Activated naive CD4-positive, alpha-beta T cell treated with anti-CD3 and anti-CD28 coated beads for 36 hours (primary cell): ENCODE measurements at regions not wholly inside any gene's neighbourhood (a gene's known extent, or its start where the extent isn't known, plus 50 kb on each side); places are given as distances from the start of the nearest gene placed in this dataset.

ENCODE experiments used
- CTCF ChIA-PET: fragments of 350-600 bp; sonication (Branson Sonifier 250); formaldehyde crosslinking; loops from one replicate; lab custom pipeline; 2021; ENCODE audit warnings: antibody characterized with exemption; lab: Charles Lee
- DNase-seq: peaks from one replicate; pipeline ENCODE4 v3.0.0-alpha.2; 2020
- H3K27ac Mint-ChIP-seq: one replicate; pipeline ENCODE4 v1.8.0; 2021; ENCODE audit warnings: mild to moderate bottlenecking, mixed read lengths
- H3K27me3 Mint-ChIP-seq: one replicate; pipeline ENCODE4 v1.8.0; 2021; ENCODE audit warnings: low read depth, mixed read lengths
- H3K36me3 Mint-ChIP-seq: one replicate; pipeline ENCODE4 v1.8.0; 2021; ENCODE audit warnings: low read depth, mixed read lengths
- H3K4me1 Mint-ChIP-seq: one replicate; pipeline ENCODE4 v1.8.0; 2021; ENCODE audit warnings: low read depth, mixed read lengths
- H3K4me3 Mint-ChIP-seq: one replicate; pipeline ENCODE4 v1.8.0; 2021; ENCODE audit warnings: mild to moderate bottlenecking, moderate library complexity, mixed read lengths
- H3K9me3 Mint-ChIP-seq: one replicate; pipeline ENCODE4 v1.8.0; 2021; ENCODE audit warnings: mixed read lengths
- intact Hi-C: fragments of 100-400 bp; cut with micrococcal nuclease; formaldehyde crosslinking; loops from one replicate; pipeline ENCODE4 v1.15.1; 2023

DNA sequence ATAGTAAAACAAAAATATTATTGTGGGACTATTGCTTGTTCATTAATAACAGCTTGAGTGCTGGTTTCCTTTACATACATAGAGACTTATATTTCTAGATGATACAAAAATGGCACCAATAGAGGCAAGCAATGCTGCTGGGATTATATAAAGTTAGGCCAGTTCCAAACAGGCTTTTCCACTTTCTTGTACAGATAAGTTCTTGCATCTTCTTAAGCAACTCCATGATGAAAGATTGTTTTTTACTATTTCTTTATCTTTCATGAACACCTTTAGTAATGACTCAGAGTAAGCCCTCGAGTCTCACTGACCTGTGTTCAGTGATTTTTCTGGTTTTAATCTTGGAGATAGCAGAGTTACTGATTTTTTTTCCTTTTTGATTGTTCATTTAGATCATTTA is 324.4 kb downstream of the PRR16 start:
- CTCF ChIA-PET: no interaction called here
- no peaks in the 10 kb centered on the region for H3K27me3 Mint-ChIP-seq
- H3K9me3 Mint-ChIP-seq: peaks cover 5% of the 10 kb centered on the region
- H3K27ac Mint-ChIP-seq: no peak overlapping the region
- no peaks in the 10 kb centered on the region for H3K36me3 Mint-ChIP-seq
- H3K4me3 Mint-ChIP-seq: no peak overlapping the region
- H3K4me1 Mint-ChIP-seq: no peaks in the 10 kb centered on the region
- no peak for DNase-seq
- intact Hi-C loops: no loop called here

DNA sequence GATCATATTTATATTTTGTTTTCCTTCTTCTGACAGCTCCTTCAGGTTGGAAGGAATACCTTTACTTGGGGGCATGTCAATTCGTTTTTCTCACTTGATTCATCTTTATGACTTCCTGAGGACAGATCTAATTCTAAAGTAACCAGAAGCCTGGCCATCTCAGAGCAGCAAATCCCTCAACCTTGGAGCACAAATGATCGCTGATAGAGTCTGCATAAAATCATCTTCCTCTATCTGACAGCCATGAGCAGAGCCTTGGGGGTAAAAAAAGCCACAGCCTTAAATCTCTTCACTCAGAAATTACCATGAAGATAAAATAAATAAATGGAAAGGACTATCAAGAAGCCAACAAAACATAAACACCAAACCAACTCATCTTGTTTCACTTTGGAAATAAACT is 325.8 kb downstream of the PRR16 start:
- Mint-ChIP-seq H3K27me3 (no peaks in the 10 kb centered on the region), H3K4me1 (no peaks in the 10 kb centered on the region), H3K27ac (no peak overlapping the region), H3K36me3 (no peaks in the 10 kb centered on the region), H3K4me3 (no peak overlapping the region), H3K9me3 (peaks cover 3% of the 10 kb centered on the region)
- no peak for DNase-seq
- intact Hi-C loops: no loop called here
- CTCF ChIA-PET: no interaction called here

DNA sequence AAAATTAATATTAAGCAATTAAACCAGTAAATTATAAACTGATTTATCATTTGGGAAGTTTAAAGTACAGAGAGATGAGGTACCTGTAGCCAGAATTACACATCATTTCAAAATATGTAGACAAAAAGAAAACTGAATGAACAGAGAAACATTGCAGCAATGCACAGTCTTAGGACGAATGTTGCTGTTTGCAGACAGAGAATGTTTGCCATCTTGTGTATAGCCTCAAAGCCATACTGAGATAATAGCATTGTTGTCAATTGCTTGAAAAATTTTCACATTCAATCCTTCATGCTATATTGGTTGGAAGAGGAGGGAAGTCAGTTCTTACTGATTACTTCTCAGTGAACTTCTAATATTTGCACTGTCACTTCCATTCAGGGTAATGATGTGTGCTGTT is 326.2 kb downstream of the PRR16 start:
- H3K4me3 Mint-ChIP-seq: no peak overlapping the region
- H3K36me3 Mint-ChIP-seq: no peaks in the 10 kb centered on the region
- no peak overlapping the region for H3K27ac Mint-ChIP-seq
- H3K4me1 Mint-ChIP-seq: no peaks in the 10 kb centered on the region
- H3K27me3 Mint-ChIP-seq: no peaks in the 10 kb centered on the region
- intact Hi-C loops: no loop called here
- DNase-seq: no peak
- CTCF ChIA-PET: no interaction called here
- H3K9me3 Mint-ChIP-seq: peaks cover 3% of the 10 kb centered on the region

DNA sequence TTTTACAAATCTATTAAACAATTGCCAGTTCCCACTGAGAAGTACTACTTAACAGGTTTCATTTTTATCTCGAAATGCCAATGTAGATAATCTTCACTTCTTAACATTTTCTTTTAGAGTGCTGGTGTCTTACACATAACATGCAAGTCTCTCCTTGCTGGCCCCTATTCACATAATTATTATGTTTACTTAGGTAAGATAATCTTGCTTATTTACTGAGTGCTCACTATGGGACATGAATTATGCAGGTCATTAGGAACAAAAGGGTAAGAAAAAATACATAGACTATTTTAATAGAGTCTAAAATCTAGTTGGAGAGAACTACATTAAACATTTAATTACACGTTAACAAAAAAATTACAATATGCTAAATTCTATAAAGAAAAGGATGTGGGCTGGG is 328.4 kb downstream of the PRR16 start:
- CTCF ChIA-PET: no interaction called here
- Mint-ChIP-seq H3K9me3 (peaks cover 3% of the 10 kb centered on the region), H3K27ac (no peak overlapping the region), H3K4me1 (no peaks in the 10 kb centered on the region), H3K36me3 (no peaks in the 10 kb centered on the region), H3K27me3 (no peaks in the 10 kb centered on the region), H3K4me3 (no peak overlapping the region)
- intact Hi-C loops: no loop called here
- DNase-seq: no peak

DNA sequence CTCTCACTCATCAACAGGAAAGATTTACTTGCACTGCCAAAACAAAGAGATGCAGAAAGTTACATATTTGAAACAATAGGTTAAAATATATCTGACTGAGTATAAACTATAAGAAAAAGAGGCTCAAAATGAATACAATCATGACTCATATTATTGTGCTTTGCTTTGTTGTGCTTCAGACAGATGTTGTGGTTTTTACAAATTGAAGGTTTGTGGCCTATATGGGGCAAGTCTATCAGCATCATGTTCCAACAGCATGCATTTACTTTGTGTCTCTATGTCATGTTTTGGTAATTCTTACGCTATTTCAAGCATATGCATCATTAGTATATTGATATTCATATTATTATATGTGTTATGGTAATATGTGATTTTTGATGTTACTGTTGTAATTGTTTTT is 330.0 kb downstream of the PRR16 start:
- no peaks in the 10 kb centered on the region for H3K4me1 Mint-ChIP-seq
- no peak overlapping the region for H3K27ac Mint-ChIP-seq
- H3K9me3 Mint-ChIP-seq: peaks cover 3% of the 10 kb centered on the region
- intact Hi-C loops: no loop called here
- CTCF ChIA-PET: no interaction called here
- no peak overlapping the region for H3K4me3 Mint-ChIP-seq
- no peaks in the 10 kb centered on the region for H3K36me3 Mint-ChIP-seq
- no peak for DNase-seq
- no peaks in the 10 kb centered on the region for H3K27me3 Mint-ChIP-seq

DNA sequence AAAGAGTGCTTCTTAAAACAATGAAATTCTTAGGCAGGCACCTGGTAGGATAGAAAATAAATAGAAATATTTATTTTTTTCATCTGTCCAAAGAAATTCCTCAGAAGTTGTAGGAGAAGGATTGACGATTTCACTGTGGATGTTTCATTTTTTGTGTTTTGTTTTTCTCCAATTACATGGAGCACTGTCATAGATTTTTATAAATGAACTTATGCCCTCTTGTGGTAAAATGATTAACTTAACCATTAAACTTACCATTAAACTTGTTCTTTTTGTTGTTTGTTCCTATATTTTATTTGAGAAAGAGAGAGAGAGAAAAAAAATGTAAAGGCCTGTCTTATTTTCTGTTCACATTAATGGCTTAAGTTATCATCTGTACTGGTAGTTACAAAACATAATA is 339.2 kb downstream of the PRR16 start:
- H3K36me3 Mint-ChIP-seq: no peaks in the 10 kb centered on the region
- no peak for DNase-seq
- CTCF ChIA-PET: no interaction called here
- no peak overlapping the region for H3K4me3 Mint-ChIP-seq
- peaks cover 3% of the 10 kb centered on the region for H3K9me3 Mint-ChIP-seq
- intact Hi-C loops: loop anchor here (5.0 kb wide), 1 partner anchor 1331 kb away; no protein-coding TSS in a partner anchor
- H3K4me1 Mint-ChIP-seq: no peaks in the 10 kb centered on the region
- no peaks in the 10 kb centered on the region for H3K27me3 Mint-ChIP-seq
- no peak overlapping the region for H3K27ac Mint-ChIP-seq

DNA sequence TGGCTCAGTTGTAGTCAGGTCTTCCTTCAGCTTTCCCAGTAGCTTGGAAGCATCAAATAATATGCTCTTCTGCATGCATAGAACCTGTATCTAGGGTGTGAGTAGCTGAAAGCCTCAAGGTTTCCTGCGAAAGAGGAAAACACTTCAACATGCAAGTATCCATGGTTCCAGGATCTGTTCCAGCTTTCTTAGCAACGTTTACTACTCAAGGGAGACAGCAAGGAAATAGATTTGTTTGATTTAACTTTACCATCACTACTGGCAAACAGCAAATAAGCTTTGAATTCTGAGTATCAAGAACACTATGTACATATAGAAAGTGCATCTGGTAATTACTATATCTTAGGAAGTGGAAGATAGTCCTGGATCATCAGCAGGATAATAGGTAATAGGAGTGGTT is 341.0 kb downstream of the PRR16 start:
- no peak for DNase-seq
- Mint-ChIP-seq H3K27ac (no peak overlapping the region), H3K4me3 (no peak overlapping the region), H3K9me3 (peaks cover 3% of the 10 kb centered on the region), H3K4me1 (no peaks in the 10 kb centered on the region), H3K27me3 (no peaks in the 10 kb centered on the region), H3K36me3 (no peaks in the 10 kb centered on the region)
- CTCF ChIA-PET: no interaction called here
- intact Hi-C loops: no loop called here

DNA sequence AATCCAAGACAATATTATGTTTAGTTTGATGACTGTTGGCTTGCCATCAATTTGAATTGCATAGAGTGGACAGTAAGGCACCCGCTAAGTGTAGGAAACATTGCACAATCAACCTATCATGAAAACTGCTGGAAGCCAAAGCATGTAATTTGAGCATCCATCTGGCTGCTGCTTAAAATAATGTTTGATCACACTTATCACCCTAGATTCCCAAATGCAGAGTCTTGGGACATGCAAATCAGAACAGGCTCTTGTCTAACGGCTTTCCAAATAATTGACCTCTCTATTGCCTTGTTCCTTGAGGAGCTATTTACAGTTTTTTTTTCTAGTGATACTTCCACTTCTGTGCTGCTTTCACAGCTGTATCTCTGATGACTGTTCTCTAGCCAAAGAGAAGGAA is 342.1 kb downstream of the PRR16 start:
- intact Hi-C loops: no loop called here
- no peak overlapping the region for H3K27ac Mint-ChIP-seq
- no peaks in the 10 kb centered on the region for H3K36me3 Mint-ChIP-seq
- CTCF ChIA-PET: interaction anchor here (0.6 kb wide), 1 partner anchor 73 kb away, joined by 4 read pairs; no protein-coding TSS in a partner anchor
- peaks cover 3% of the 10 kb centered on the region for H3K9me3 Mint-ChIP-seq
- H3K4me3 Mint-ChIP-seq: no peak overlapping the region
- no peaks in the 10 kb centered on the region for H3K27me3 Mint-ChIP-seq
- no peak for DNase-seq
- H3K4me1 Mint-ChIP-seq: no peaks in the 10 kb centered on the region

DNA sequence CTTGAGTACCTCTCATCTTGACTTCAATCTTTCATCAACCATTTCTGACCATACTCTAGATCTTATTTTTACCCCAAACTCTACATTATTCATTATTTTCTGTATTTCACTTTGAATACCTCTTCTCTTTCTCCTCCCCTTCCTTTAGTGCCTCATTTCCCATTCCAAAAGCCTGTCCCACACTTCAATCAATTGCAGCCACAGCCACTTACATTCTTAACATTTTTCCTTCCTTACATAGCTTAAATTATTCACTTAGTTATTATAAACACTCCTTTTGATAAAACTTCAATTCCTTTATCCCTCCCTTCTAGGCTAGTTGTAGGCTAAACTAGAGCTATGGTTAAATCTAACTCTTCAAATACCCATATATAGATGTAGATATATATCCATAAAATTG is 344.0 kb downstream of the PRR16 start:
- intact Hi-C loops: no loop called here
- no peak for DNase-seq
- H3K27me3 Mint-ChIP-seq: no peaks in the 10 kb centered on the region
- no peak overlapping the region for H3K27ac Mint-ChIP-seq
- H3K9me3 Mint-ChIP-seq: peaks cover 3% of the 10 kb centered on the region
- no peaks in the 10 kb centered on the region for H3K4me1 Mint-ChIP-seq
- CTCF ChIA-PET: interaction anchor here (0.6 kb wide), 1 partner anchor 14 kb away, joined by 3 read pairs; no protein-coding TSS in a partner anchor
- H3K36me3 Mint-ChIP-seq: no peaks in the 10 kb centered on the region
- no peak overlapping the region for H3K4me3 Mint-ChIP-seq

DNA sequence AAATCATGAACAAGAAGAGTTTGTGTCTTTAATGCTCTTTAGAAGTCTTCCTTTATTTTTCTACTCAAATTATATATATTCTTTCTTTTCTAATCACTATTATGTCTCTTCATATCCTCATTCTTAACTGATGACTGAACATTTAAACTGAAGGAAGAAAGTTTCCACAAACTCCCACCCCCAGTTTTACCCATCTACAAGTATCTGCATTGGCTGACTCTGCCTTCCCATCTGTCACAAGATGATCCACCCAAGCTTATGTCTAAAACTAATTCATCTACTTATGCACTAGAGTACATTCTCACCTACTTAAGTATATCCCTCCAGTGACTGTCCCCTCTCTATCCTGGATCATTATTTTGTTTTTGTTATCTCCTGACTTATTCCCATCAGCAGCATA is 344.5 kb downstream of the PRR16 start:
- intact Hi-C loops: no loop called here
- Mint-ChIP-seq H3K9me3 (peaks cover 3% of the 10 kb centered on the region), H3K27me3 (no peaks in the 10 kb centered on the region), H3K27ac (no peak overlapping the region), H3K36me3 (no peaks in the 10 kb centered on the region), H3K4me3 (no peak overlapping the region), H3K4me1 (no peaks in the 10 kb centered on the region)
- CTCF ChIA-PET: interaction anchor here (0.6 kb wide), 1 partner anchor 13 kb away, joined by 3 read pairs; no protein-coding TSS in a partner anchor
- DNase-seq: no peak

DNA sequence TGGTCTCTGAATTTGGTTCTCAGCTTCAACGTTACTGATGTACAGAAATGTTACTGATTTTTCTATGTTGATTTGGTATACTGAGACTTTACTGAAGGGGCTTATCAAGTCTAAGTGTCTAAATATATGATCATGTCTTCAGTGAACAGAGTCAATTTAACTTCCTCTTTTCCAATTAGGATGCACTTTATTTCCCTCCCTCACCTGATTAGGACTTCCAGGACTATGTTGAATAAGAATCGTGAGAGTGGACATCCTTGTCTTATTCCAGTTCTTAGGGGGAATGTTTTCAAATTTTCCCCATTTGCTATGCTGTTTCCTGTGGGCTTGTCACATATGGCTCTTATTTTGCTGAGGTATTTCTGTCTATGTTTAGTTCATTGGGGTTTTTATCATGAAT is 349.5 kb downstream of the PRR16 start:
- Mint-ChIP-seq H3K4me3 (no peak overlapping the region), H3K4me1 (no peaks in the 10 kb centered on the region), H3K27ac (no peak overlapping the region), H3K9me3 (peaks cover 8% of the 10 kb centered on the region), H3K27me3 (no peaks in the 10 kb centered on the region), H3K36me3 (no peaks in the 10 kb centered on the region)
- CTCF ChIA-PET: no interaction called here
- no peak for DNase-seq
- intact Hi-C loops: no loop called here

DNA sequence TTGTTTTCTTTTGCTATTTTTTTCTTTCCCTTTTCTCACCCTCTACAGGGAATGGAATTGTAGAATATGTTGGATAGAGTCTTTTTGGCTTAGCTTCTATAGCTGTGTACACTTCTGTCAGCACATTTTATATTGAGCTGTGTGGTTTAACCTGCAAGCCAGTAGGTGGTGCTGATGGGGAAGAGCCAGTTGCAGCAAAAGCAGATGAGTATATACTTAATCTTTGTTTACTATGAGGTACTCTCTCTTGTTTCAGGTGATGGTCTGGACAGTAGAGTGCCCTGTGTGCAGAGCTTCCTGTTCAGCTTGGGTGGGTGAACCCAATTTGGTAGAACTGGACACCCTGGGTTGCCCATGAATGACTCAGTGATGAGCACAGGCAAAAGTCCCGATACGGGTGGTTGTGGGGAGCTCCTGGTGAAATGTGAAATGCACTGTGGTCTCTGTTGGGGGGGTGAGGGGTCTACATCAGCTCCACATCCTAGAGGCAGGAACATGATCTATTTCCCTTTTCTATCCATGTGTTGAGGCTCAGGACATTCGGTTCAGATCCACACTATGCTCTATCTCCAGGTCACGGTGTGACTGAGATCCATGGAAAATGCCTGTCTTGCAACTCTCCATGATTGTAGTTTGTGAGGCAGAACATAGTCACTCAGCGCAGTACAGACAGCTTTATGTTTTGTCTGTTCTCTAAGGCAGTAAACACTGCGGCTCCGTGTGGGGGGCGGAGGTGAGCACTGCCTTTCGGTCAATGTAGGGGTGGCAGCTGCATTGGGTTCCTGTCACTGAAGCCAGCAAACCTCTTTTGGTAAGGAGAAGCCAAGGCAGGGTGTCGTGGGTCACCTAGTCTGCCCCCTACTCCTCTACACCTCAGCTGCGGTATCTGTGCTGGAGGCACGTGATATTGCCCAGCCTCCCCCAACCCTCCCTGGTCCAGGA is 353.2 kb downstream of the PRR16 start:
- DNase-seq: no peak
- Mint-ChIP-seq H3K36me3 (no peaks in the 10 kb centered on the region), H3K4me1 (no peaks in the 10 kb centered on the region), H3K27ac (no peak overlapping the region), H3K9me3 (peaks cover 8% of the 10 kb centered on the region), H3K27me3 (no peaks in the 10 kb centered on the region), H3K4me3 (no peak overlapping the region)
- CTCF ChIA-PET: interaction anchor here (0.6 kb wide), 1 partner anchor 33 kb away, joined by 3 read pairs; no protein-coding TSS in a partner anchor
- intact Hi-C loops: no loop called here

DNA sequence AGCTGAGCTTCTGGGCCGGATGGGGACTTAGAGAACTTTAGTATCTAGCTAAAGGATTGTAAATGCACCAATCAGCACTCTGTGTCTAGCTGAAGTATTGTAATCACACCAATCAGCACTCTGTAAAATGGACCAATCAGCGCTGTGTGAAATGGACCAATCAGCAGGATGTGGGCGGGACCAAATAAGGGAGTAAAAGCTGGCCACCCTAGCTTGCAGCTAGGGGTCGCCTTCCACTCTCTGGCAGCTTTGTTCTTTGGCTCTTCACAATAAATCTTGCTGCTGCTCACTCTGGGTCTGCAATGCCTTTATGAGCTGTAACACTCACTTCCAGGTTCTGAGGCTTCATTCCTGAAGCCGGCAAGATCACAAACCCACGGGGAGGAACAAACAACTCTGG is 354.0 kb downstream of the PRR16 start:
- no peak for DNase-seq
- intact Hi-C loops: no loop called here
- H3K4me3 Mint-ChIP-seq: no peak overlapping the region
- CTCF ChIA-PET: no interaction called here
- no peaks in the 10 kb centered on the region for H3K36me3 Mint-ChIP-seq
- H3K4me1 Mint-ChIP-seq: no peaks in the 10 kb centered on the region
- H3K27me3 Mint-ChIP-seq: no peaks in the 10 kb centered on the region
- H3K9me3 Mint-ChIP-seq: peaks cover 8% of the 10 kb centered on the region
- H3K27ac Mint-ChIP-seq: no peak overlapping the region
